H1 (cell line): ENCODE measurements at regions not wholly inside any gene's neighbourhood (a gene's known extent, or its start where the extent isn't known, plus 50 kb on each side); places are given as distances from the start of the nearest gene placed in this dataset.

Source experiments
- CTCF ChIA-PET: fragments of 300-600 bp; sonication (Branson Sonifier 250); formaldehyde crosslinking; loops from one replicate; lab custom pipeline; 2021; ENCODE audit not compliant: partially characterized antibody; lab: Charles Lee
- POLR2A ChIA-PET: fragments of 300-600 bp; sonication (Branson Sonifier 250); formaldehyde crosslinking; loops from one replicate; lab custom pipeline; 2021; ENCODE audit warnings: inconsistent platforms; ENCODE audit not compliant: partially characterized antibody; lab: Charles Lee
- DNase-seq, 2 experiments: peaks; one replicate each; pipeline versions ENCODE4 v3.0.0 to v3.0.0-alpha.2; 2010 to 2022; ENCODE audit warnings: low spot score in 2 of 2, low read depth in 1 of 2, mixed read lengths in 1 of 2
- FAIRE-seq: peaks from 2 replicates; lab custom pipeline; 2011; peaks lifted over from hg19 to GRCh38; lab: Jason Lieb, UNC
- H2AFZ ChIP-seq: 2 replicates; pipeline ENCODE4 v1.8.1; 2012; ENCODE audit warnings: low read length, inconsistent platforms
- H2AK5ac ChIP-seq: 2 replicates; pipeline ENCODE4 v1.6.1; 2013; ENCODE audit warnings: low read depth, low read length
- H2BK120ac ChIP-seq: replicated peaks from 2 replicates; pipeline ENCODE3; 2013; ENCODE audit warnings: low read depth, low read length, inconsistent platforms
- H2BK12ac ChIP-seq: 2 replicates; pipeline ENCODE4 v1.6.1; 2013; ENCODE audit warnings: low read depth, low read length
- H2BK15ac ChIP-seq: 2 replicates; pipeline ENCODE4 v1.6.1; 2013; ENCODE audit warnings: low read length
- H2BK20ac ChIP-seq: 2 replicates; pipeline ENCODE4 v1.6.1; 2013; ENCODE audit warnings: low read length
- H2BK5ac ChIP-seq: 2 replicates; pipeline ENCODE4 v1.6.1; 2013; ENCODE audit warnings: low read depth, low read length
- H3K14ac ChIP-seq: 2 replicates; pipeline ENCODE4 v1.6.1; 2013; ENCODE audit warnings: inconsistent platforms; ENCODE audit not compliant: insufficient read length
- H3K18ac ChIP-seq: 2 replicates; pipeline ENCODE4 v1.6.1; 2013; ENCODE audit warnings: low read length; ENCODE audit errors: extremely low read depth
- H3K23ac ChIP-seq: 2 replicates; pipeline ENCODE4 v1.6.1; 2013; ENCODE audit warnings: inconsistent platforms; ENCODE audit not compliant: insufficient read length
- H3K23me2 ChIP-seq: 2 replicates; pipeline ENCODE4 v1.6.1; 2013; ENCODE audit warnings: low read depth, low read length
- H3K27ac ChIP-seq: 2 replicates; pipeline ENCODE4 v1.6.1; 2011; ENCODE audit warnings: low read depth, low read length, inconsistent platforms
- H3K27me3 ChIP-seq, 4 experiments: replicated peaks in 1 of 4; 1 replicate in 1 of 4; 2 replicates in 3 of 4; pipeline versions ENCODE4 v1.6.1 to v1.8.1; 2011 to 2013; ENCODE audit warnings: low read length in 3 of 4, mild to moderate bottlenecking in 3 of 4, inconsistent platforms in 2 of 4, mixed read lengths in 2 of 4, moderate library complexity in 1 of 4; ENCODE audit not compliant: control insufficient read depth in 3 of 4, insufficient read depth in 3 of 4; ENCODE audit errors: extremely low read depth in 1 of 4
- H3K36me3 ChIP-seq, 4 experiments: 2 replicates each; pipeline versions ENCODE4 v1.6.1 to v1.8.1; 2011 to 2013; ENCODE audit warnings: mild to moderate bottlenecking in 4 of 4, low read length in 3 of 4, moderate library complexity in 2 of 4, control low read depth in 1 of 4, inconsistent platforms in 1 of 4; ENCODE audit not compliant: insufficient read depth in 4 of 4, control insufficient read depth in 2 of 4
- H3K4ac ChIP-seq: replicated peaks from 2 replicates; pipeline ENCODE3; 2013; ENCODE audit warnings: low read length, low read depth, mixed read lengths, inconsistent platforms; ENCODE audit not compliant: insufficient read length
- H3K4me1 ChIP-seq, 4 experiments: replicated peaks in 1 of 4; 1 replicate in 1 of 4; 2 replicates in 3 of 4; pipeline versions ENCODE4 v1.6.1 to v1.8.1; 2011 to 2013; ENCODE audit warnings: low read length in 3 of 4, inconsistent platforms in 2 of 4, mixed read lengths in 1 of 4; ENCODE audit not compliant: insufficient read depth in 4 of 4, control insufficient read depth in 3 of 4
- H3K4me2 ChIP-seq, 2 experiments: 2 replicates each; pipeline versions ENCODE4 v1.6.1 to v1.8.1; 2011 to 2013; ENCODE audit warnings: low read depth in 2 of 2, low read length in 2 of 2, control low read depth in 1 of 2, inconsistent platforms in 1 of 2, mild to moderate bottlenecking in 1 of 2; ENCODE audit not compliant: insufficient read depth in 1 of 2
- H3K4me3 ChIP-seq, 4 experiments: fragments of 200-600, 300-600 bp in 1 of 4; sonication (generic), shearing (Covaris generic), sonication (Bioruptor Twin) in 1 of 4; 2 replicates each; pipeline versions ENCODE4 v1.5.1 to v1.8.1; 2011 to 2016; ENCODE audit warnings: low read length in 4 of 4, low read depth in 3 of 4, control low read depth in 2 of 4, inconsistent platforms in 2 of 4, mild to moderate bottlenecking in 2 of 4, mixed read lengths in 1 of 4, moderate library complexity in 1 of 4; ENCODE audit not compliant: insufficient read depth in 2 of 4; ENCODE audit errors: extremely low read depth in 1 of 4
- H3K56ac ChIP-seq: replicated peaks from 2 replicates; pipeline ENCODE3; 2013; ENCODE audit warnings: low read depth, mild to moderate bottlenecking, mixed read lengths, low read length, inconsistent platforms; ENCODE audit not compliant: insufficient read length
- H3K79me1 ChIP-seq: 2 replicates; pipeline ENCODE4 v1.6.1; 2013; ENCODE audit warnings: low read depth, low read length, control low read depth
- H3K79me2 ChIP-seq, 2 experiments: 2 replicates each; pipeline versions ENCODE4 v1.6.1 to v1.8.1; 2012 to 2013; ENCODE audit warnings: low read length in 2 of 2, mild to moderate bottlenecking in 2 of 2, inconsistent platforms in 1 of 2; ENCODE audit not compliant: insufficient read depth in 2 of 2, control insufficient read depth in 1 of 2
- H3K9ac ChIP-seq, 4 experiments: replicated peaks in 1 of 4; 1 replicate in 1 of 4; 2 replicates in 3 of 4; pipeline versions ENCODE4 v1.6.1 to v1.8.1; 2011 to 2013; ENCODE audit warnings: low read depth in 3 of 4, low read length in 3 of 4, control low read depth in 2 of 4, mild to moderate bottlenecking in 2 of 4, moderate library complexity in 2 of 4, inconsistent platforms in 1 of 4; ENCODE audit errors: extremely low read depth in 1 of 4
- H3K9me3 ChIP-seq, 2 experiments: 2 replicates each; pipeline versions ENCODE4 v1.6.1 to v1.8.1; 2012 to 2013; ENCODE audit warnings: mild to moderate bottlenecking in 2 of 2, moderate library complexity in 2 of 2, control low read depth in 1 of 2, inconsistent platforms in 1 of 2, low read depth in 1 of 2, low read length in 1 of 2, mixed read lengths in 1 of 2; ENCODE audit not compliant: insufficient read depth in 2 of 2
- H4K20me1 ChIP-seq, 2 experiments: replicated peaks in 1 of 2; 2 replicates each; pipeline versions ENCODE3 to v1.8.1; 2011 to 2013; ENCODE audit warnings: inconsistent platforms in 2 of 2, low read length in 2 of 2, mild to moderate bottlenecking in 1 of 2; ENCODE audit not compliant: insufficient read depth in 2 of 2, control insufficient read depth in 1 of 2
- H4K5ac ChIP-seq: 2 replicates; pipeline ENCODE4 v1.6.1; 2013; ENCODE audit warnings: low read length, low read depth, mixed read lengths, inconsistent platforms; ENCODE audit not compliant: insufficient read length
- H4K8ac ChIP-seq: 2 replicates; pipeline ENCODE4 v1.8.0; 2013; ENCODE audit warnings: mild to moderate bottlenecking, moderate library complexity, low read length, inconsistent platforms; ENCODE audit not compliant: insufficient read depth; ENCODE audit errors: extremely low read depth
- H4K91ac ChIP-seq: replicated peaks from 2 replicates; pipeline ENCODE3; 2013; ENCODE audit warnings: low read length, mixed read lengths, inconsistent platforms; ENCODE audit not compliant: insufficient read length
- CHD2 ChIP-seq: IDR thresholded peaks from 2 replicates; pipeline ENCODE4 v1.6.1; 2012; ENCODE audit warnings: low read length, improper control_type of control experiment
- CREB1 ChIP-seq: IDR thresholded peaks from 2 replicates; pipeline ENCODE4 v1.6.1; 2012; ENCODE audit warnings: inconsistent platforms
- EP300 ChIP-seq, 2 experiments: IDR thresholded peaks; 1 replicate in 1 of 2; 2 replicates in 1 of 2; pipeline ENCODE4 v1.6.1; 2011 to 2012; ENCODE audit warnings: low read depth in 2 of 2, low read length in 2 of 2, mild to moderate bottlenecking in 2 of 2, borderline replicate concordance in 1 of 2, inconsistent platforms in 1 of 2, moderate library complexity in 1 of 2
- JUND ChIP-seq: IDR thresholded peaks from 2 replicates; pipeline ENCODE4 v1.6.1; 2011; ENCODE audit warnings: mild to moderate bottlenecking, improper control_type of control experiment, low read length
- KDM5A ChIP-seq: fragments of 200-600 bp; IDR thresholded peaks from 2 replicates; pipeline ENCODE4 v1.7.1; 2012; ENCODE audit warnings: mild to moderate bottlenecking, low read length, inconsistent platforms, mixed read lengths
- NANOG ChIP-seq: IDR thresholded peaks from 2 replicates; pipeline ENCODE4 v1.6.1; 2011; ENCODE audit warnings: low read length, low read depth, mild to moderate bottlenecking, inconsistent platforms; ENCODE audit not compliant: insufficient read depth, poor library complexity, severe bottlenecking
- RBBP5 ChIP-seq: IDR thresholded peaks from 2 replicates; pipeline ENCODE4 v1.7.1; 2012; ENCODE audit warnings: low read depth, mild to moderate bottlenecking, inconsistent platforms, low read length, moderate library complexity, borderline replicate concordance
- SIN3A ChIP-seq, 2 experiments: IDR thresholded peaks in 1 of 2; conservative IDR thresholded peaks in 1 of 2; 2 replicates each; pipeline ENCODE4 v1.6.1; 2011 to 2012; ENCODE audit warnings: low read length in 2 of 2, improper control_type of control experiment in 1 of 2, low read depth in 1 of 2, mild to moderate bottlenecking in 1 of 2
- SP1 ChIP-seq: IDR thresholded peaks from 2 replicates; pipeline ENCODE4 v1.6.1; 2011; ENCODE audit warnings: low read depth, low read length
- YY1 ChIP-seq: IDR thresholded peaks from 2 replicates; pipeline ENCODE4 v1.6.1; 2011; ENCODE audit warnings: low read depth, mild to moderate bottlenecking, low read length
- WGBS, 2 experiments: shearing (Covaris generic) in 1 of 2; methylation state at CpG; one replicate each; pipeline versions ENCODE4 v1.1.6 to v1.1.7; 2013 to 2015; ENCODE audit warnings: low lambda C conversion rate in 2 of 2, mixed read lengths in 2 of 2, inconsistent platforms in 1 of 2, low coverage in 1 of 2, missing lambda C conversion rate in 1 of 2; ENCODE audit not compliant: insufficient replicate concordance in 2 of 2, insufficient coverage in 1 of 2, insufficient read length in 1 of 2; ENCODE audit errors: extremely low coverage in 1 of 2, missing lambda C conversion rate in 1 of 2; 5-methylcytosine and 5-hydroxymethylcytosine counted together

DNA sequence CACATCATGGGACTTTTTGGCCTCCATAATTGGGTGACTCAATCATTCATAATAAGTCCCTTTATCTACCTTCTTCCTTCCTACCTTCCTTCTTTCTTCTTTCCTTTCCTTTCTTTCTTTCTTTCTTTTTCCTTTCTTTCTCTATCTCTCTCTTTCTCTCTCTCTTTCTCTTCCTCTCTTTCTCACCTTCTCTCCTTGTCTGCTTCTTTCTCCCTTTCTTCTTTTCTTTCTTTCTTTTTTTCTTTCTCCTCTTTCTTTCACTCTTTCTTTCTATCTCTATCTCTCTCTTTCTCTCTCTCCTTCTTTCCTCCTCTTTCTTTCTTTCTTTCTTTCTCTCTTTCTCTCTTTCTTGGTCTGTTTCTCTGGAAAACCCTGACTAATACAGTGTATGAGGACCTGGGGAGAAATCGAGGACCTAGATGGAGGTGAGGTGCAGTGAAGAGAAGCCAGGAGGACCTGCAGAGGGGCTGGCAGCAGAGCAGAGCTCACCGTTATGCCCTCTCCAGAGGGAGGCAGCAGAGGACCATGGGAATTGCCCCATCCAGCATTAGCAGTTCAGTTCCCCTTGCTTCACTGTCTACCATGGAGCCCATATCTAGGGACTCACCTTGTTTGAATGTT is 52.7 kb upstream of the BTRC start:
- H2BK15ac ChIP-seq = no peak overlapping the region
- H2BK120ac ChIP-seq = no peak overlapping the region
- peaks cover 0 to 10% (median 6%) of the 10 kb centered on the region in 4 experiments; a peak in 3 of 7 replicates for H3K27me3 ChIP-seq
- DNase-seq = peak; percentile 49 to 70
- no peak overlapping the region for H3K4ac ChIP-seq
- no peaks in the 10 kb centered on the region for H3K23me2 ChIP-seq
- no peaks in the 10 kb centered on the region for H3K79me1 ChIP-seq
- no peak overlapping the region for H3K18ac ChIP-seq
- WGBS, 2 experiments = 38% methylated on average over 2 of the region's 2 CpGs; no CpG with 5 or more reads in 1 of the 2 experiments
- H4K91ac ChIP-seq = no peak overlapping the region
- ChIA-PET POLR2A (interaction anchor here (1.0 to 1.5 kb wide), 3 partner anchors 17 to 143 kb away, joined by 3 to 4 read pairs (median 3); no protein-coding TSS in a partner anchor), CTCF (interaction anchor here (0.6 to 19.2 kb wide), 26 partner anchors 7 to 287 kb away, joined by 3 to 417 read pairs (median 4); partner anchors contain the start of genes DPCD and POLL)
- no peak overlapping the region for H3K27ac ChIP-seq
- H3K79me2 ChIP-seq = no peaks in the 10 kb centered on the region
- H4K20me1 ChIP-seq = no peaks in the 10 kb centered on the region
- peaks cover 0 to 3% (median 0%) of the 10 kb centered on the region in 4 experiments; a peak in 1 of 7 replicates for H3K4me1 ChIP-seq
- H3K36me3 ChIP-seq = no peaks in the 10 kb centered on the region
- no peak overlapping the region for H3K14ac ChIP-seq
- no peak overlapping the region for H3K23ac ChIP-seq
- no peak overlapping the region for H2AK5ac ChIP-seq
- no peak overlapping the region for H2AFZ ChIP-seq
- H4K5ac ChIP-seq = no peak overlapping the region
- no peak overlapping the region for H3K56ac ChIP-seq
- H3K9me3 ChIP-seq = no peaks in the 10 kb centered on the region
- no peak overlapping the region for H3K4me2 ChIP-seq
- H2BK12ac ChIP-seq = no peak overlapping the region
- no peak overlapping the region for H3K9ac ChIP-seq
- no peak overlapping the region for H2BK5ac ChIP-seq
- H4K8ac ChIP-seq = no peak overlapping the region
- no peak overlapping the region for H3K4me3 ChIP-seq
- H2BK20ac ChIP-seq = no peak overlapping the region
- peak; percentile 55 for FAIRE-seq
- TF ChIP-seq SP1 (no peak), JUND (no peak), KDM5A (no peak; the same call in 1 of the 2 replicates), SIN3A (conservative IDR thresholded peaks at IDR 0.05 in 1 of 2, IDR thresholded peaks at IDR 0.05 in 1 of 2; ENCODE audit: low read depth in 1 of 2, low read length in 2 of 2) (no peak), CREB1 (no peak), EP300 (IDR thresholded peaks at IDR 0.05; ENCODE audit: borderline replicate concordance in 1 of 2, low read depth in 2 of 2, low read length in 2 of 2) (no peak), NANOG (no peak), CHD2 (peak; percentile 27; the same call in 1 of the 2 replicates), RBBP5 (no peak), YY1 (0 out of 2 replicates have a peak, but pooled peaks have one; percentile 54)
